ENCODE measurements at regions not wholly inside any gene's neighbourhood (a gene's known extent, or its start where the extent isn't known, plus 50 kb on each side); places are given as distances from the start of the nearest gene placed in this dataset.
"Not testable (repeated sequence)": the region's sequence is repeated elsewhere in the genome, so short reads cannot be mapped to it uniquely, and the experiment has no call there.

- no peak for DNase-seq (ENCODE audit: low read depth in 2 of 2)
Measured at GRCh38 chr12:66733321-66733720, 54.4 kb upstream of the GRIP1 start.

- DNase-seq (ENCODE audit: low read depth in 2 of 2), result no peak
Measured at GRCh38 chr12:66733839-66734238, 55.0 kb upstream of the GRIP1 start.

- no peak for DNase-seq (ENCODE audit: low read depth in 2 of 2)
Measured at GRCh38 chr12:66735275-66735674, 56.4 kb upstream of the GRIP1 start.

- DNase-seq (ENCODE audit: low read depth in 2 of 2), result no peak
Measured at GRCh38 chr12:66736931-66737330, 58.1 kb upstream of the GRIP1 start.

- no peak for DNase-seq (ENCODE audit: low read depth in 2 of 2)
Measured at GRCh38 chr12:66739266-66739665, 60.4 kb upstream of the GRIP1 start.

GRCh38 chr12:66739940-66740651, 61.2 kb upstream of the GRIP1 start:
- DNase-seq (ENCODE audit: low read depth in 2 of 2), result no peak

- no peak for DNase-seq (ENCODE audit: low read depth in 2 of 2)
Measured at GRCh38 chr12:66740732-66741131, 61.9 kb upstream of the GRIP1 start.

GRCh38 chr12:66741919-66742318, 63.0 kb upstream of the GRIP1 start:
- no peak for DNase-seq (ENCODE audit: low read depth in 2 of 2)

- no peak for DNase-seq (ENCODE audit: low read depth in 2 of 2)
Measured at GRCh38 chr12:66742508-66743367, 63.9 kb upstream of the GRIP1 start.

GRCh38 chr12:66744461-66744860, 65.6 kb upstream of the GRIP1 start:
- DNase-seq (ENCODE audit: low read depth in 2 of 2), result no peak

- no peak for DNase-seq (ENCODE audit: low read depth in 2 of 2)
Measured at GRCh38 chr12:66744956-66745383, 66.1 kb upstream of the GRIP1 start.

- no peak for DNase-seq (ENCODE audit: low read depth in 2 of 2)
Measured at GRCh38 chr12:66746489-66747201, 67.8 kb upstream of the GRIP1 start.

GRCh38 chr12:66751432-66752113, 72.7 kb upstream of the GRIP1 start:
- no peak for DNase-seq (ENCODE audit: low read depth in 2 of 2)

- no peak for DNase-seq (ENCODE audit: low read depth in 2 of 2)
Measured at GRCh38 chr12:66753810-66754209, 74.9 kb upstream of the GRIP1 start.

GRCh38 chr12:66755727-66756395, 77.0 kb upstream of the GRIP1 start:
- DNase-seq (ENCODE audit: low read depth in 2 of 2), result no peak

GRCh38 chr12:66756631-66757030, 77.8 kb upstream of the GRIP1 start:
- DNase-seq (ENCODE audit: low read depth in 2 of 2), result no peak

- DNase-seq (ENCODE audit: low read depth in 2 of 2), result not testable (repeated sequence)
Measured at GRCh38 chr12:66760122-66760521, 81.2 kb upstream of the GRIP1 start.

- DNase-seq (ENCODE audit: low read depth in 2 of 2), result no peak
Measured at GRCh38 chr12:66763467-66763866, 84.6 kb upstream of the GRIP1 start.

- DNase-seq (ENCODE audit: low read depth in 2 of 2), result no peak
Measured at GRCh38 chr12:66765204-66765603, 86.3 kb upstream of the GRIP1 start.

GRCh38 chr12:66767536-66767935, 88.7 kb upstream of the GRIP1 start:
- DNase-seq (ENCODE audit: low read depth in 2 of 2), result no peak

- no peak for DNase-seq (ENCODE audit: low read depth in 2 of 2)
Measured at GRCh38 chr12:66768293-66768692, 89.4 kb upstream of the GRIP1 start.
